GM12891 (cell line): ENCODE measurements at regions not wholly inside any gene's neighbourhood (a gene's known extent, or its start where the extent isn't known, plus 50 kb on each side); places are given as distances from the start of the nearest gene placed in this dataset.

ENCODE experiments used
- DNase-seq: peaks from one replicate; pipeline ENCODE4 v3.0.0; 2011; ENCODE audit warnings: low spot score; ENCODE audit not compliant: insufficient read length
- FAIRE-seq: peaks from 2 replicates; lab custom pipeline; 2011; peaks lifted over from hg19 to GRCh38; lab: Jason Lieb, UNC
- PAX5 ChIP-seq: IDR thresholded peaks from 2 replicates; pipeline ENCODE4 v1.6.1; 2011; ENCODE audit warnings: low read length, moderate library complexity, mild to moderate bottlenecking; ENCODE audit not compliant: insufficient read depth, severe bottlenecking
- POLR2A ChIP-seq: IDR thresholded peaks from 2 replicates; pipeline ENCODE4 v1.6.1; 2011; ENCODE audit warnings: low read depth, low read length, control low read depth
- POLR2AphosphoS5 ChIP-seq: IDR thresholded peaks from 2 replicates; pipeline ENCODE4 v1.6.1; 2011; ENCODE audit warnings: low read depth, low read length, control low read depth
- POU2F2 ChIP-seq: IDR thresholded peaks from 2 replicates; pipeline ENCODE4 v1.6.1; 2011; ENCODE audit warnings: low read depth, mild to moderate bottlenecking, control low read depth, low read length, moderate library complexity
- SPI1 ChIP-seq: IDR thresholded peaks from 2 replicates; pipeline ENCODE4 v1.6.1; 2011; ENCODE audit warnings: low read depth, low read length, control low read depth
- TAF1 ChIP-seq: IDR thresholded peaks from 2 replicates; pipeline ENCODE4 v1.6.1; 2011; ENCODE audit warnings: low read depth, low read length, control low read depth

DNA sequence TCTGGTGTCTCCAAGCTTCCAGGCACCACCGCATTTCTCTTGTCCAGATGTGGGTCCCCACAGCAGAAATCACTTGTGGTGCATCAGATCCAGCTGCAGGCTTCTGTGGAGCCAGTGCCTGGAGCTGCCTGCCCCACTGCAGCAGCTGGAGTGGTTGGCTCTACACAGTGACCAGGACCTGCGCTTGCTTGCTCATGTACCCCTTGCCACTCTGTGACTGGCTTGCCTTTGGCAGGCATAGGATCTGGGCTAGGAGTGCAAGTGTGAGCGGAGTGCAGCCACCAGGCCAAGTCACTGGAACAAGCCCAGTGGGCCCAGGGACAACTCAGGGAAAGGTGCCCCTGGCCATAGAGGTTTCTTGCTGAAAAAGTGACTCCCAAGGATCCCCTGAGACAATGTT lies 1400.0 kb upstream of the ALCAM start:
- TF ChIP-seq POLR2AphosphoS5: no peak
- no peak for TF ChIP-seq POLR2A
- TF ChIP-seq PAX5: no peak
- TF ChIP-seq TAF1: no peak
- no peak for TF ChIP-seq POU2F2
- FAIRE-seq (no peak), DNase-seq (no peak)

DNA sequence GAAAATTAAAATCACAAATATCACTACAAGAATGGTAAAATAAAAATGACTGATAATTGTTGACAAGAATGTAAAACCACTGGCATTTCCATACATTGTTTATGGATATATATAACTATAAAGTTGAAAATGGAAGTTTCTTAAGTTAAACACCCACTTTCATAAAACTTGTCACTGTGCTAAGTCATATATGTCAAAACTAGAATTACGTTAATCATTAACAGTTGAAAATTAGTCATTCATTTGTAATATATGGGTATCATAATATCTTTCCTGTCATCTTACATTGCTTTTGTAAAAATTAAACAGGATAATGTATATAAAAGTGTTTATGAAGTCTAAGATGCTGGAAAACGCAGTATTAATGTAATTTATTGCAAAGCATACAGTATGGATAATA lies 1398.6 kb upstream of the ALCAM start:
- TF ChIP-seq PAX5 (no peak), POLR2AphosphoS5 (no peak), POLR2A (no peak), POU2F2 (no peak), SPI1 (no peak)
- DNase-seq (no peak), FAIRE-seq (no peak)

DNA sequence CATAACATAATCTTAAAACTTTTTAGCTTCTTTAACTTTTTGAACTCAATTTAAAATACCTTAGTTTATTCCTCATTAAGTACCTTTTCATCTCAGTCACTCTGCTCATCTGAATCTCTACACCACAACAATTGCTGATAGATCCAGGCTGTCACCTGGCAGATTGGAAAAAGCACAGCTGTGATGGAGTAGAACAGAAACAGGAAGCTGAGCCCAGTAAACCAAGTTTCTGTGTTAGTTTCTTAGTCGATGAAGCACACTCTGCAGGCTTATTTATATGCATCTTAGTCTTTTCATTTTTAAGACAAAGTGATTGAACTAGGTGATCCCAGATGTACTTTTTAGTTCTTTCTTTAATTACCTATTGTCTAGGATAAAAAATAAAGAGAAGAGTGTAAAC lies 1398.0 kb upstream of the ALCAM start:
- TF ChIP-seq POU2F2: no peak
- TF ChIP-seq POLR2AphosphoS5: no peak
- no peak for TF ChIP-seq POLR2A
- TF ChIP-seq PAX5: no peak
- TF ChIP-seq SPI1: no peak
- TF ChIP-seq TAF1: no peak
- FAIRE-seq (no peak), DNase-seq (no peak)

DNA sequence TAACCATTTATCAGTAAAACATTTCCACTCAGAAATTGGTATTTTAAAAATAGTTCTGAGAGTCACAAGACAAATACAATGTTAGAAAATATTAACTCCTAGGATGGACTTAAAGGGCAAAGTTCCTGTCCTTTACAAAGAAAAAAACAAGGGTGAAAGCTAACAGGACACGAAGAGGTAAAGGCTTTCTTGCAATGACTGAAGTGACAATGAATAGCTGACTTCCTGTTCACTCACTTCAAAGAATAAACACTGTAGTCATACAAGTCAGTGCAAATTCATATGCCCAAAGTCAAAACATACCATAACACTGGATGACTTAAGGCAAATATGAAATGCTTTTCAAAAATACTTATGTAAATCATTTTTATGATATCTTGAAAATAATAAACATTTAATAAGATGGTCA lies 1389.8 kb upstream of the ALCAM start:
- DNase-seq (no peak), FAIRE-seq (no peak)
- no peak for TF ChIP-seq POLR2AphosphoS5
- no peak for TF ChIP-seq SPI1
- no peak for TF ChIP-seq POLR2A
- TF ChIP-seq TAF1: no peak
- no peak for TF ChIP-seq PAX5
- TF ChIP-seq POU2F2: no peak

DNA sequence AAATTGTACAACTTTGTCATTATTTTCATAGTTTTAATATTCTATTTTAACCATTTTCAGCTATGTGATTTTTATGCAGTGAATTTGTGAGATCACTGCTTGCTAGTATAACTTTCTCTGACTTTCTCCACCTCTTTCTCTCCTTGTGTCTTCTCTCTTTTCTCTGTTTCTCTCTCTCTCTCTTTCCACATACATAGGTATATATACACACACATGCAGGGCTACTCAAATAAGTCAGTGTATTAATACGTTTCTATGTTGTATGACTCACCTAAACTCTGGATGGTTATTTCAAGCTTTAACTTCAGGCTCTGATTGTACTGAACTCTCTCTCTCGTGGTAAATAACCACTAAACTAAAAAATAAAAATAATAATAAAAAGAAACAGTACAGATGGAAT lies 1389.3 kb upstream of the ALCAM start:
- DNase-seq (no peak), FAIRE-seq (no peak)
- no peak for TF ChIP-seq SPI1
- TF ChIP-seq PAX5: no peak
- no peak for TF ChIP-seq POLR2A
- no peak for TF ChIP-seq POU2F2
- no peak for TF ChIP-seq TAF1
- TF ChIP-seq POLR2AphosphoS5: no peak

DNA sequence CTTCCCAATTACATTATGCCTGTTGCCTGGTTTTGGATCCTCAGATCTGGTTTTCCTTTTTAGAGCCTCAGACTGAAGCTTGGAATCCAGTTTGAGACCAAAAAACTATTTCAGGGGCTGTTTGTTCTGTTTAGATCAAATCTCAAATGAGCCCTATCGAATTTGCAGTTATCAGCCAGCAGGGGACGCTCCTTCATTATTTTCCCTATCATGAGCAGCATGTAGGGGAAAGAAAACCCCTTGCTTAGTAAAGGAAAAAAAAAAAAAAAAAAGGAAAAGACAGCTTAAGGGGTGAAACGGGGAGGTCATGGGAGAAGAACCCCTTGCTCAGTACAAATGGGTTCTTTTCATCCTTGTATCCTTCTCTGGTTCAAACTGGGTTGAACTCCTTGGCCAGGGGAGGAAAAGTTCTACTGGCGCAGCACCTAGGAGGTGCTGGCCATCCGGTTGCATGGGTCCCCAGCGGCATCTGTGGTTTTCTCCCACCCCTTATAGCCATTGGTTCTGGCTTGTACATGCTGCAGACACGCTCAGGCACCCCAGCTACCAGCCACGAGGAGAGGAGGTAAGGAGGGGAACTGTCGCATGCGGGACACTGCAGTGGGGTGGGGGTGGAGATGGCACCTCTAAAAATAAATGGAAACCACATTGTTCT lies 1375.1 kb upstream of the ALCAM start:
- TF ChIP-seq SPI1 (no peak), POU2F2 (no peak), PAX5 (no peak), POLR2AphosphoS5 (no peak), POLR2A (no peak), TAF1 (no peak)
- no peak for FAIRE-seq
- no peak for DNase-seq

DNA sequence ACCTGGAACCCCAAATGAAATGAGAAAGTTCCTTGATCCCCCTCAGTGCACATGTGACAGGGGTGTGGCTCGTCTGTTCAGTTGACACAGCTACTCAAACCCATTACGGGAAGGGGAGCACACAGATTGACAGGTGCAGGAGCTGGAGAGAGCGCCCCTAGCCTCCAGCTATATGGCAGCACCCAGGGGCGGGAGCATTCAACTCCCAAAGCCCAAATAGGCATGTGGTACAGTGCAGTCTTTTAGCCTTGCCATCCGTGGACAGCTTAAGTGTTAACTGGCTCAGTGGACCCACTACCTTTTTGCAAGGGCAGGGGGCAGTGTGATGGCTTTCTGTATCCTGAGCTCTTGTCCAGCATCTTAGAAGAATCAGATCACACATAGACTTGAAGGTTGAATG lies 1374.2 kb upstream of the ALCAM start:
- no peak for FAIRE-seq
- no peak for DNase-seq
- TF ChIP-seq POLR2AphosphoS5: no peak
- no peak for TF ChIP-seq POU2F2
- no peak for TF ChIP-seq SPI1
- no peak for TF ChIP-seq POLR2A
- TF ChIP-seq TAF1: no peak
- no peak for TF ChIP-seq PAX5

DNA sequence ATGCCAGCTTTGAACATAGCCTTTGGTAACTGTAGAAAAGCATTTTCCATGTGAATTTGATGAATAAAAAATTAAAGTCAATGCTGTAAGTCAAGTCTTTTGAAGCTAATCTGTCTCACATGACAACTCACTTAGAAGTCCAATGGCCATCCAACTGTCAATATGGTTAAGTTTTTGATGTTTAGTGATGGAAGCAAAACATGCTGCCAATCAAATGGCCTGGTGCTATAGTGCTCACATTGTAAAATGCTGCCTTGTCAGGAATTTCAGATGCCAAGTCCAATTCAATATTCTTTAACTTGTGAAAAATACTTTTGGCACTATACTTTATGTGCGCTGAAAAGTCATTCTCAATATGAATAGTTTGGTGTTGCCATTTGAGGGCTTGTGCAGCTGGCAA lies 1361.8 kb upstream of the ALCAM start:
- TF ChIP-seq POLR2A (no peak), SPI1 (no peak), POU2F2 (no peak), PAX5 (no peak), TAF1 (no peak), POLR2AphosphoS5 (no peak)
- FAIRE-seq: no peak
- no peak for DNase-seq

DNA sequence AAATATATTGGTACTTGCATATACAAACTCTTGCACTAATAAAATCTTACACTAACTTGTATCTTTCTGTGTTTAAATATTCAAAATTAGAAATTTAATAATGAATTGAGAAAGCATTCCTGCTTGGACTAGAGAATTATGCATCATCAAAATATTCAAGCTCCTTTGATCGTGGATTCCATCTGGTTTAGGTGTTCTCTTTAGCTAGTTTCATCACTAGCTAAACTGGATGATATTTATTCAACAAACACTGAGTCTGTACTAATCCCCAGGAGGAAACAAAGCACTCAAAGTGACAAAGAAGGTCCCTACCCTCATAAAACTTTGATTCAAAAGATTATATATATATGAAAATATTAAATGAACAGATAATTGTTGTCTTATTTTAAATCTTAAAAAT lies 1360.9 kb upstream of the ALCAM start:
- DNase-seq: no peak
- no peak for FAIRE-seq
- no peak for TF ChIP-seq SPI1
- no peak for TF ChIP-seq PAX5
- TF ChIP-seq TAF1: no peak
- TF ChIP-seq POU2F2: no peak
- no peak for TF ChIP-seq POLR2AphosphoS5
- no peak for TF ChIP-seq POLR2A

DNA sequence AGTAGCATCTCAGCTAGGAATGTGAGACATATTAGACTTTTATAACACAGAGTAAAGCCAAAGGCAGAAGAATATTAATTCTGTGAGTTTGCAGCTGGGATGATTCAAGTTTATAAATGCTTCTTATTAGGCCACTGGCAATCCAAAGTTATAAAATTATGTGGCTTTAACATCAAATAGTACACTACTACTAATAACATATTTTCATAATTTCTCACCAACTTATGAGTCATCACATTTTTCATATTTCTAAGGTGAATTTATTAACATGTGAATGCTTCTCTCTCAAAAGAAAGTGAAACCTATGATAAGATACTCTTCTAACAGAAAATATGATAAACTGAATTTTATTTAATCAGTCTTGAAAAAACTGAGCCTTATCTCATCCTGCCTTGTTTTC lies 1348.2 kb upstream of the ALCAM start:
- no peak for TF ChIP-seq SPI1
- TF ChIP-seq POU2F2: no peak
- no peak for TF ChIP-seq PAX5
- TF ChIP-seq POLR2AphosphoS5: no peak
- TF ChIP-seq POLR2A: no peak
- TF ChIP-seq TAF1: no peak
- FAIRE-seq (no peak), DNase-seq (no peak)
